ENCODE measurements at regions not wholly inside any gene's neighbourhood (a gene's known extent, or its start where the extent isn't known, plus 50 kb on each side); places are given as distances from the start of the nearest gene placed in this dataset.

DNA sequence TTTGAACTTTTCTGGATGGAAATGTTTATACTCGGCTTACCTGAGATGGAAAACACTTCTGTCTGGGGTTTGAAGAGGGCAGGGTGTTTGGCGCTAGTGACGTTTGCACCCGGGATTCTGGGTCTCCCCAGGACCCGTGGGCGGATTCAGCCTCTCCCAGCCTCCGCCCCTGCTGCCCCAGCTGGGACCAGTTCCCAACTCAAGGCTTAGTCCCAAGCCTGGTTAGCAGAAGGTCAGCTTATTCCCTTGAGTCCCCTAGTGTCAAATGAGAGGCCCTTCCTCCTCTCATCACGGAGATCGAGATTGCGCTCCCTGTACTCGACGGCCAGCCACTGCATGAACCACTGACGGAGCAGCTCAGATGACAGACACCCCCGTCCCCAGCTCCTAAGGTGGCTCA lies 123.2 kb downstream of the RTP5 start:
- Histone ChIP-seq H3K9me3 (ENCODE audit: control insufficient read depth, low read length) (no peaks in the 10 kb centered on the region), H3K9ac (ENCODE audit: extremely low read depth, low read length, poor library complexity, severe bottlenecking) (no peak overlapping the region), H3K4me3 (ENCODE audit: low read length) (no peak overlapping the region), H3K4me1 (ENCODE audit: control insufficient read depth, insufficient read depth, low read length) (peaks cover 3% of the 10 kb centered on the region), H3K36me3 (ENCODE audit: control insufficient read depth, insufficient read depth, low read length) (no peaks in the 10 kb centered on the region), H3K27ac (ENCODE audit: low read depth, low read length) (no peak overlapping the region), H3K27me3 (ENCODE audit: control insufficient read depth, insufficient read depth, low read length, poor library complexity, severe bottlenecking) (no peaks in the 10 kb centered on the region)
- Mint-ChIP-seq H3K4me3 (no peak overlapping the region), H3K27me3 (ENCODE audit: insufficient read depth) (peaks cover 2% of the 10 kb centered on the region), H3K36me3 (ENCODE audit: low read depth) (no peaks in the 10 kb centered on the region), H3K27ac (no peak overlapping the region), H3K4me1 (no peaks in the 10 kb centered on the region), H3K9me3 (peaks cover 8% of the 10 kb centered on the region)
- no peak for DNase-seq
- WGBS, 2 experiments (ENCODE audit: insufficient coverage in 1 of 2, insufficient read length in 1 of 2): 92 to 94% methylated on average over 12 to 14 of the region's 14 CpGs
- TF ChIP-seq, protein P1, sequence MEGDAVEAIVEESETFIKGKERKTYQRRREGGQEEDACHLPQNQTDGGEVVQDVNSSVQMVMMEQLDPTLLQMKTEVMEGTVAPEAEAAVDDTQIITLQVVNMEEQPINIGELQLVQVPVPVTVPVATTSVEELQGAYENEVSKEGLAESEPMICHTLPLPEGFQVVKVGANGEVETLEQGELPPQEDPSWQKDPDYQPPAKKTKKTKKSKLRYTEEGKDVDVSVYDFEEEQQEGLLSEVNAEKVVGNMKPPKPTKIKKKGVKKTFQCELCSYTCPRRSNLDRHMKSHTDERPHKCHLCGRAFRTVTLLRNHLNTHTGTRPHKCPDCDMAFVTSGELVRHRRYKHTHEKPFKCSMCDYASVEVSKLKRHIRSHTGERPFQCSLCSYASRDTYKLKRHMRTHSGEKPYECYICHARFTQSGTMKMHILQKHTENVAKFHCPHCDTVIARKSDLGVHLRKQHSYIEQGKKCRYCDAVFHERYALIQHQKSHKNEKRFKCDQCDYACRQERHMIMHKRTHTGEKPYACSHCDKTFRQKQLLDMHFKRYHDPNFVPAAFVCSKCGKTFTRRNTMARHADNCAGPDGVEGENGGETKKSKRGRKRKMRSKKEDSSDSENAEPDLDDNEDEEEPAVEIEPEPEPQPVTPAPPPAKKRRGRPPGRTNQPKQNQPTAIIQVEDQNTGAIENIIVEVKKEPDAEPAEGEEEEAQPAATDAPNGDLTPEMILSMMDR (conservative IDR thresholded peaks at IDR 0.05): no peak

DNA sequence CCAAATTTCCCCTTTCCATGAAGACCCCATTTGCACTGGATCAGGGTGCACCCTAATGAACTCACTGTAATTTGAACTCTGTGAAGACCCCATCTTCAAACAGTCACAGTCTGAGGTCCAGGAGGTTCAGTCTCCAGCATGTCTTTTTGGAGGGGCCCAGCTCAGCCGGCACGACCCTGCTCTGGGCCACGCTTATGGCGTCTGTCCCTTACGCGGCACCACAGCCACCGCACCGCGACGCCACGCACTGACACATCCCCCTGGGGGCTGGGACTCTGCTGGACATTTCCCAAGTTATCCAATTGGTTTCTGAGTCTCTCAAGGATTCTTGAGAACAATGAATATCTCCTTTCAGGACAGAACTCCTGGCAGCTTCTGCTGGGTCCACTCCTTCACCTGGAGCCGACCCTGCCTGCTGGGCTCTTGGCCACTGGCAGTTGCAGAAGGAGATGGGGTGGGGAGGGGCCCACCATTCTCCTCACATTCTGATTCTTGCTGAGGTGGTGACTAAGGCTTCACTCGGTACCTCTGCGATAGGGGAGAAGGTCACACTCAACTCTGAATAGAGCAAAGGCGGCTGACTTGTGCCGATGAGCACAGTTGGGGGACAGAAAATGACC lies 124.0 kb downstream of the RTP5 start:
- Histone ChIP-seq H3K27ac (ENCODE audit: low read depth, low read length) (no peak overlapping the region), H3K9me3 (ENCODE audit: control insufficient read depth, low read length) (no peaks in the 10 kb centered on the region), H3K36me3 (ENCODE audit: control insufficient read depth, insufficient read depth, low read length) (no peaks in the 10 kb centered on the region), H3K4me1 (ENCODE audit: control insufficient read depth, insufficient read depth, low read length) (peaks cover 3% of the 10 kb centered on the region), H3K9ac (ENCODE audit: extremely low read depth, low read length, poor library complexity, severe bottlenecking) (no peak overlapping the region), H3K27me3 (ENCODE audit: control insufficient read depth, insufficient read depth, low read length, poor library complexity, severe bottlenecking) (no peaks in the 10 kb centered on the region), H3K4me3 (ENCODE audit: low read length) (no peak overlapping the region)
- no peaks in the 10 kb centered on the region for H3K4me1 Mint-ChIP-seq
- no peak for DNase-seq
- peaks cover 8% of the 10 kb centered on the region for H3K9me3 Mint-ChIP-seq
- no peak overlapping the region for H3K4me3 Mint-ChIP-seq
- H3K27ac Mint-ChIP-seq: no peak overlapping the region
- no peaks in the 10 kb centered on the region for H3K36me3 Mint-ChIP-seq (ENCODE audit: low read depth)
- peaks cover 2% of the 10 kb centered on the region for H3K27me3 Mint-ChIP-seq (ENCODE audit: insufficient read depth)
- 94 to 96% methylated on average over 15 to 16 of the region's 16 CpGs for WGBS, 2 experiments (ENCODE audit: insufficient coverage in 1 of 2, insufficient read length in 1 of 2)
- TF ChIP-seq, protein P1 (conservative IDR thresholded peaks at IDR 0.05): no peak

DNA sequence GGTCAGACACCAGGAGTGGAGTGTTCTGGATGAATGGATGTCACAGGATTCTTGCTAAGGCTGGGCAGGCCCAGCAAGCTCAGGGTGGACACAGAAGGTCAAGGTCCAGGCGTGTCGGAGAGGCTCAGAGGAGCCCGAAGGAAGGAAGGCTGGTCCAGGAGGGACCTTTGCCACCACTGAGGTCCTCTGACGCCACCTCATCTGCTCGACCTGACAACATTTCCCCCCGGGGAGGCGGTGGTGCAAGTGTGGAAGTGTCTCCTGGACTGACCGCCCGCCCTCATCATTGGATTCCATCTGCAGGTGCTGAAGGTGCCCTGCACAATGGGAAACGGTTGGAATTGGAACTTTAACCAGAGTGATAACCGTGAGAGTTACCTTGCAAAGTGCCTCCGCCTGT lies 124.6 kb downstream of the RTP5 start:
- Mint-ChIP-seq H3K36me3 (ENCODE audit: low read depth) (no peaks in the 10 kb centered on the region), H3K9me3 (peaks cover 8% of the 10 kb centered on the region), H3K4me3 (no peak overlapping the region), H3K27ac (no peak overlapping the region), H3K27me3 (ENCODE audit: insufficient read depth) (peaks cover 2% of the 10 kb centered on the region), H3K4me1 (no peaks in the 10 kb centered on the region)
- peaks cover 3% of the 10 kb centered on the region for H3K4me1 ChIP-seq (ENCODE audit: control insufficient read depth, insufficient read depth, low read length)
- no peak overlapping the region for H3K9ac ChIP-seq (ENCODE audit: extremely low read depth, low read length, poor library complexity, severe bottlenecking)
- no peak overlapping the region for H3K4me3 ChIP-seq (ENCODE audit: low read length)
- TF ChIP-seq, protein P1 (conservative IDR thresholded peaks at IDR 0.05): no peak
- DNase-seq: no peak
- H3K9me3 ChIP-seq (ENCODE audit: control insufficient read depth, low read length): no peaks in the 10 kb centered on the region
- H3K27me3 ChIP-seq (ENCODE audit: control insufficient read depth, insufficient read depth, low read length, poor library complexity, severe bottlenecking): no peaks in the 10 kb centered on the region
- H3K36me3 ChIP-seq (ENCODE audit: control insufficient read depth, insufficient read depth, low read length): no peaks in the 10 kb centered on the region
- no peak overlapping the region for H3K27ac ChIP-seq (ENCODE audit: low read depth, low read length)
- WGBS, 2 experiments (ENCODE audit: insufficient coverage in 1 of 2, insufficient read length in 1 of 2): 92 to 100% methylated on average over 12 of the region's 12 CpGs

All from endodermal cell (in vitro differentiated cells).